Testis (tissue), 2 donors: ENCODE measurements at regions not wholly inside any gene's neighbourhood (a gene's known extent, or its start where the extent isn't known, plus 50 kb on each side); places are given as distances from the start of the nearest gene placed in this dataset.
A peak's percentile ranks its signal among the peaks of the same experiment; 100 is the strongest.

Experiments
- DNase-seq: peaks from one replicate; pipeline ENCODE4 v3.0.0-alpha.2; 2019
- H3K27ac ChIP-seq, 2 donors: fragments of 200-600 bp; sonication (generic); one replicate each; pipeline ENCODE4 v1.5.1; 2019
- H3K27me3 ChIP-seq: fragments of 200-600 bp; sonication (generic); one replicate; pipeline ENCODE4 v1.5.1; 2019
- H3K36me3 ChIP-seq: fragments of 200-600 bp; sonication (generic); one replicate; pipeline ENCODE4 v1.5.1; 2017; ENCODE audit warnings: low read depth; ENCODE audit errors: missing control alignments
- H3K4me1 ChIP-seq: fragments of 200-600 bp; sonication (generic); one replicate; pipeline ENCODE4 v1.5.1; 2019
- H3K4me3 ChIP-seq, 2 donors: fragments of 200-600 bp; sonication (generic); one replicate each; pipeline ENCODE4 v1.5.1; 2017 to 2019
- H3K9me3 ChIP-seq: fragments of 200-600 bp; sonication (generic); one replicate; pipeline ENCODE4 v1.5.1; 2017
- POLR2A ChIP-seq: fragments of 450-650 bp; IDR thresholded peaks from one replicate; pipeline ENCODE4 v1.6.1; 2017; ENCODE audit warnings: antibody characterized with exemption, mild to moderate bottlenecking, moderate library complexity
- WGBS, 2 donors: methylation state at CpG; one replicate each; pipeline ENCODE4 v1.1.5; 2018; 5-methylcytosine and 5-hydroxymethylcytosine counted together
- intact Hi-C: fragments of 100-400 bp; cut with DNase I; formaldehyde crosslinking; loops from one replicate; pipeline ENCODE4 v1.15.1; 2023; ENCODE audit warnings: low total_unique reads
- TF ChIP-seq, protein P1 (sequence below), 3 experiments: fragments of 450-650 bp in 2 of 3; fragments of 200-600 bp in 1 of 3; sonication (generic) in 1 of 3; IDR thresholded peaks; one replicate each; pipeline ENCODE4 v1.5.1; 2016 to 2019; ENCODE audit warnings: antibody characterized with exemption in 3 of 3, mild to moderate bottlenecking in 2 of 3, moderate library complexity in 1 of 3

- H3K4me1 ChIP-seq, result peaks cover 50% of the 10 kb centered on the region
- no peaks in the 10 kb centered on the region for H3K27me3 ChIP-seq
- no peak for DNase-seq
- H3K27ac ChIP-seq, result no peak overlapping the region
- 49 to 57% methylated on average over 1 of the region's 1 CpG for WGBS, 2 donors
- H3K9me3 ChIP-seq, result no peaks in the 10 kb centered on the region
- no peak overlapping the region for H3K4me3 ChIP-seq
- H3K36me3 ChIP-seq, result no peaks in the 10 kb centered on the region
- intact Hi-C loops, result no loop called here
- TF ChIP-seq POLR2A, result no peak
- TF ChIP-seq, protein P1, sequence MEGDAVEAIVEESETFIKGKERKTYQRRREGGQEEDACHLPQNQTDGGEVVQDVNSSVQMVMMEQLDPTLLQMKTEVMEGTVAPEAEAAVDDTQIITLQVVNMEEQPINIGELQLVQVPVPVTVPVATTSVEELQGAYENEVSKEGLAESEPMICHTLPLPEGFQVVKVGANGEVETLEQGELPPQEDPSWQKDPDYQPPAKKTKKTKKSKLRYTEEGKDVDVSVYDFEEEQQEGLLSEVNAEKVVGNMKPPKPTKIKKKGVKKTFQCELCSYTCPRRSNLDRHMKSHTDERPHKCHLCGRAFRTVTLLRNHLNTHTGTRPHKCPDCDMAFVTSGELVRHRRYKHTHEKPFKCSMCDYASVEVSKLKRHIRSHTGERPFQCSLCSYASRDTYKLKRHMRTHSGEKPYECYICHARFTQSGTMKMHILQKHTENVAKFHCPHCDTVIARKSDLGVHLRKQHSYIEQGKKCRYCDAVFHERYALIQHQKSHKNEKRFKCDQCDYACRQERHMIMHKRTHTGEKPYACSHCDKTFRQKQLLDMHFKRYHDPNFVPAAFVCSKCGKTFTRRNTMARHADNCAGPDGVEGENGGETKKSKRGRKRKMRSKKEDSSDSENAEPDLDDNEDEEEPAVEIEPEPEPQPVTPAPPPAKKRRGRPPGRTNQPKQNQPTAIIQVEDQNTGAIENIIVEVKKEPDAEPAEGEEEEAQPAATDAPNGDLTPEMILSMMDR (IDR thresholded peaks at IDR 0.05), result no peak
These were observed 94.0 kb downstream of the TMX1 start for GRCh38 chr14:51333901-51334521.

- 49 to 65% methylated on average over 5 of the region's 5 CpGs for WGBS, 2 donors
- intact Hi-C loops, result no loop called here
- H3K4me3 ChIP-seq, result no peak overlapping the region
- peaks cover 50% of the 10 kb centered on the region for H3K4me1 ChIP-seq
- no peaks in the 10 kb centered on the region for H3K27me3 ChIP-seq
- H3K27ac ChIP-seq, result no peak overlapping the region
- no peaks in the 10 kb centered on the region for H3K36me3 ChIP-seq
- TF ChIP-seq, protein P1 (IDR thresholded peaks at IDR 0.05), result no peak
- no peak for TF ChIP-seq POLR2A
- no peak for DNase-seq
- H3K9me3 ChIP-seq, result no peaks in the 10 kb centered on the region
These were observed 94.5 kb downstream of the TMX1 start for GRCh38 chr14:51334566-51334965.

- DNase-seq, result peak; percentile 86
- WGBS, 2 donors, result 31 to 33% methylated on average over 2 of the region's 2 CpGs
- Histone ChIP-seq H3K27ac (peak overlapping the region; percentile 27 to 33), H3K4me1 (peaks cover 41% of the 10 kb centered on the region), H3K9me3 (no peaks in the 10 kb centered on the region), H3K36me3 (no peaks in the 10 kb centered on the region), H3K27me3 (no peaks in the 10 kb centered on the region), H3K4me3 (no peak overlapping the region)
- no peak for TF ChIP-seq POLR2A
- TF ChIP-seq, protein P1 (IDR thresholded peaks at IDR 0.05), result no peak
- intact Hi-C loops, result no loop called here
These were observed 95.5 kb downstream of the TMX1 start for GRCh38 chr14:51335531-51335930.

DNA sequence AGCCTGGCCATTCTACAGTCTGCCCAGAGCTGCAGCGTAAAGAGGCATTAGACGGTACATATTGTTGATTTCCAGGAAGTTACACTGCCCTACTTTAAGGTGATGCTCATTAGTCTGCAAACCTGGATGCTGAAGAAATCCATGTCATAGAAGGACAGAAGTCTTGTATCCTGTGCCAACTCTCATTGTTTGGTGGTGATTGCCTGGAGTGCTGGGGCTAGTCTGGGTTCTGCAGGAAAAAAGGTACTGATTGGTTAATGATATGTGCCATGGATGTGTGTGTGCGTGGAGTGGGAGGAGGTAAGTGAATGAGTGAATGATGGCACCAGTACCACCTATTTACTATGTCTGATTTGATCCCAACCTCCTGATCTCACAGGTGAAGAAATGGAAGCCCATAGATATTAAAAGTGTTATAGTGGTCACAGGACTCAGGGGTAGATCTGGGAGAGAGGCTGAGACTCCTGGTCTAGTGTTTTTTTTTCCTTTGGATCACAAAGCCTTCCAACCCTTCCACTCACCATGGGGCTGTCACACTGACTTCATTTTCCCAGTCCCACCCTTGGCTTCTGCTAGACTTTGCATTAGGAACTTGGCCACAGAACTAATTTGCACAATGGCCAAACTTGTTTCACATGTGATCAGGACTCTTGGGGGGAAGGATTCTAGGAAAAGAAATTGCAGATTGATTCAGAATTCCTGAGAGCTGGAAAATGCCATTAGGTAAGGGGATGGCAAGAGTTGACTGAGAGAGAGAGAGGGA lies 96.1 kb downstream of the TMX1 start:
- DNase-seq, result no peak
- no peaks in the 10 kb centered on the region for H3K9me3 ChIP-seq
- 85 to 91% methylated on average over 3 of the region's 3 CpGs for WGBS, 2 donors
- peaks cover 35% of the 10 kb centered on the region for H3K4me1 ChIP-seq
- no peak overlapping the region for H3K4me3 ChIP-seq
- no peaks in the 10 kb centered on the region for H3K27me3 ChIP-seq
- intact Hi-C loops, result no loop called here
- peak overlapping the region; percentile 27 to 33 for H3K27ac ChIP-seq
- TF ChIP-seq POLR2A, result no peak
- TF ChIP-seq, protein P1 (IDR thresholded peaks at IDR 0.05), result no peak
- no peaks in the 10 kb centered on the region for H3K36me3 ChIP-seq
